Inferior parietal cortex (tissue), 1 donor: ENCODE measurements at regions not wholly inside any gene's neighbourhood (a gene's known extent, or its start where the extent isn't known, plus 50 kb on each side); places are given as distances from the start of the nearest gene placed in this dataset.

Experiments
- DNase-seq: peaks from one replicate; pipeline ENCODE4 v3.0.0-alpha.2; 2016; ENCODE audit errors: extremely low spot score

DNA sequence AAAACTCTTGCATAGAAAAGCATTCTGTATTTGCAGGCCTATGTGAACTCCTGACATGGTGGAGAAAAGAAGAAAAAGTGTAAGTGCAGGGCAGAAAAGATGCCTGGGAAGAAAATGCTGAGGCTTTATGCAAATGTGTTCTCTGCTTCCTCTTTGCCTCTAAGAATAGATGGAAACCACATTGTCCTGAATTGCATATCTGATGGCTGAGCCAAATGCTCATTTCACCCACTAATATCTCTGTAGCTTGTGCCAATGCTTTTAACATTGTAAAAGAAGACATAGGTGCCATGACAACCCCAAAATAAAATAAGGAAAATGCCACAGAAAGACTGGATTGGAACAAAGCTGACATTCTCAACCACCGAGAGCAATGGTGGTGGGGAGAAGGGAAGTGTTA, 307.4 kb downstream of the GRIA2 start:
- no peak for DNase-seq

DNA sequence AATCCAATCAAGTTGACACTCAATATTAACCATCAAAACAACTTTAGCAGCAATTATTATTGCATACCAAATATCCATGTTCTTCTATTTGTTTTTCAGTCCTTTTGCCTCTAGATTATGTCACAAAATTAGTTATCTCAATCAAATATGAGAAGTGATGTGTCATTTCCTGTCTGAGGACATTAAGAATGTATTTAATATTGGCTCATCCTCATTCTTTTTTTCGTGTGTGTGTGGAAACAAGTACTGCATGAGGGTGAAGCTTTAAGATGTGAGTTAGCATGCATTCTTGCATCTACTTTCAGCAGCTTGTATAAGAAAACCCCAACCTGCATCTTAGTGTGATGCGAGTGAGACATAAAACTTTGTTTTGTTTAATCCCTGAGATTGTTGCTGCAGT, 301.4 kb downstream of the GRIA2 start:
- DNase-seq, result no peak

GRCh38 chr4:157514711-157515110, 294.2 kb downstream of the GRIA2 start:
- DNase-seq, result no peak

GRCh38 chr4:157509341-157509740, 288.8 kb downstream of the GRIA2 start:
- DNase-seq, result peak; percentile 47

DNA sequence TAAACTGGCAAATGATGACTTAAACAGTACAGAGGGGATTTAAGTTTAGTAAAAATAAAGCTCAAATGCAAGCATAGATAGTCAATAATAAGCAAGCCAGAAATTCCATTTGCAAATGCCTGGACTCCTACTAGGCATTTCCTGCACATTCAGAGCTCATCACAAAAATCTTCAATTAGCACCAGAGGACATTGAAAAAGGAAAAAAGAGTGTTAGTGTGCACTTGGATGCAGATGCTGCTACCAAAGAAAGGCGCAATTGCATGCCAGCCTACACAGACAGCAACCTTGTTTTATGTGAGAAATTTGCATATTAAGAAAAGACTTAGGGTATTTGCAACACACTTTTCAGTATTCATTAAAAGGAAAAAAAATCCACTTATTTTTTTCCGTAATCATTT, 282.1 kb downstream of the GRIA2 start:
- DNase-seq, result no peak

GRCh38 chr4:157459785-157460184, 239.3 kb downstream of the GRIA2 start:
- no peak for DNase-seq

GRCh38 chr4:157447195-157447594, 226.7 kb downstream of the GRIA2 start:
- DNase-seq, result no peak

DNA sequence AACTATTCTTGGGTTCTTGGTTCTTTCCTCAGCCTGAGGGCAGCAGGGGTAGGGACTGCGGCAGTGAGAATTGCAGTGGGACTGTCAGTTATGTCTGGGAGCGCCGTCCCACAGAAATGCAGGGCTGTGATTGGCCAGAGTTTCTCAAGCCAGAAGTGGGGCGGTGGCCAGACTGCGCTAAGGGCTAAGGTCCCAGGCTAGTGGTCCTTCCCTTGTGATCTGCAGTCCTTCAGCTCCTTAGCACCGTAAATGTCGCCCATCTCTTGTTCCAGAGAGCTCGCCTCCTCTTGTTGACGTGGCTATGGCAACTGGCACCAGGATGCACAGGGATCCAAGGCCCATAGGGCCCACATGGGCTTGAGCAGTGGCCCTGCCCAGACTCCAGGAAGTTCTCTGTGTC, 223.5 kb downstream of the GRIA2 start:
- no peak for DNase-seq

DNA sequence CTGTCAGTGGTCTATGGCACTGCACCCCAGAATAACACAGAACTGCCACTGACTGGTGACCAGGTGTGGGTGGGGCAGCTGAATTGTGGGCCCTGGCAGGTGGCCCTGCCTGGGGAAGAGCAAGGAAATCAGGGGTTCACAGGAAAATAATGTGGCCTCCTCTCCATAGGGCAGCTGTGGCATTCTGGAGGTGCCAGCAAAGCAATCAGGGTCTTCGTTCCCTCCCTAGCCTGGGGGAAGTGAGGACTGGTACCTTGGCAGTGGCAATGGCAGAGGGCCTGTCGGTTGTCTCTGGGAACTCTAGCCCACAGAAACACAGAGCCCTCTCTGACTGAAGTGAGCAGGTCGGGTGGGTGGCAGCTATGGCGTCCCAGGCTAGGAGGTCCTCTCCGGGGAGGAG, 223.0 kb downstream of the GRIA2 start:
- DNase-seq, result no peak

- no peak for DNase-seq
Observed at GRCh38 chr4:157425897-157426296, 205.4 kb downstream of the GRIA2 start.

DNA sequence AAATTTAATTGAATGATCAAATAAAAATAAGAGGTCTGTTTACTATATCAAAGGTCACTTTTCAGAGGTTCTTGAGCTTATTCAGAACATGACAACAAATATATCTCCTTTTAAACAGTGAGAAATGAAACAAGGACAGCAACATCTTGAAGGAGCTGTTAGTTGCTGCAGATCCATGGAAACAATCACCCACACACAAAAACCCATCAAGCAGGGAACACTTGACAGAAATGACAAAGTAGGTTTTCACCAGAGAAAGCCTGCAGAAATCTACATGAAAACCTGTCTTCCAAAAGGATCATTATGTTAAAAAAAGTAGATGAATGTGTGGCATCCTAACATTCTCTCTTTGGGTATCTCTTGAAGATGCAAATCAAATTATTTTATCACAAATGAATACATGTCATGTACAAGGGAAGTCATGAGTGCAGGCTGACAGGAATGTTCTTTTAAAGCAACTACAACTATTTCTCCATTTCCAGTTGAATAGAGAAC, 203.0 kb downstream of the GRIA2 start:
- peak; percentile 27 for DNase-seq

- DNase-seq, result no peak
Observed at GRCh38 chr4:157421365-157421764, 200.8 kb downstream of the GRIA2 start.
